OCI-LY7 (cell line): ENCODE measurements at regions not wholly inside any gene's neighbourhood (a gene's known extent, or its start where the extent isn't known, plus 50 kb on each side); places are given as distances from the start of the nearest gene placed in this dataset.
A peak's percentile ranks its signal among the peaks of the same experiment; 100 is the strongest.

Experiments
- BruUV-seq: library from RNA; stranded (reverse); fragments of 400-500 nt; replicated peaks from 2 replicates; lab custom pipeline; 2021; lab: Mats Ljungman, UMichigan
- CTCF ChIA-PET: fragments of 300-600 bp; sonication (Branson Sonifier 250); formaldehyde crosslinking; loops from one replicate; lab custom pipeline; 2022; ENCODE audit warnings: antibody characterized with exemption; ENCODE audit not compliant: unreplicated experiment; lab: Charles Lee
- POLR2A ChIA-PET: fragments of 300-600 bp; sonication (Branson Sonifier 250); formaldehyde crosslinking; loops from one replicate; lab custom pipeline; 2022; ENCODE audit warnings: antibody characterized with exemption; lab: Charles Lee
- DNase-seq: peaks from one replicate; pipeline ENCODE4 v3.0.0-alpha.2; 2015; ENCODE audit warnings: low spot score
- H2AFZ ChIP-seq: fragments of 200-600 bp; sonication (generic), shearing (Covaris generic); 2 replicates; pipeline ENCODE4 v1.6.1; 2014; ENCODE audit warnings: mild to moderate bottlenecking, antibody characterized with exemption, low read length, moderate library complexity
- H3K27ac ChIP-seq: fragments of 200-600 bp; sonication (generic); 2 replicates; pipeline ENCODE4 v1.5.1; 2014; ENCODE audit warnings: mixed run types, low read depth, mild to moderate bottlenecking, moderate library complexity, low read length, inconsistent platforms; ENCODE audit not compliant: poor library complexity, severe bottlenecking
- H3K36me3 ChIP-seq: fragments of 200-600 bp; sonication (generic); 2 replicates; pipeline ENCODE4 v1.6.1; 2014; ENCODE audit warnings: mild to moderate bottlenecking, antibody characterized with exemption, low read length, moderate library complexity, mixed read lengths; ENCODE audit not compliant: insufficient read depth
- H3K4me1 ChIP-seq: fragments of 200-600 bp; sonication (generic); 2 replicates; pipeline ENCODE4 v1.5.1; 2014; ENCODE audit warnings: mild to moderate bottlenecking, low read length; ENCODE audit not compliant: insufficient read depth, poor library complexity, severe bottlenecking
- H3K4me2 ChIP-seq: fragments of 200-600 bp; sonication (generic); 2 replicates; pipeline ENCODE4 v1.6.1; 2014; ENCODE audit warnings: mild to moderate bottlenecking, low read length
- H3K4me3 ChIP-seq: fragments of 200-600 bp; sonication (generic); 2 replicates; pipeline ENCODE4 v1.5.1; 2014; ENCODE audit warnings: mild to moderate bottlenecking, low read depth, low read length; ENCODE audit not compliant: poor library complexity, severe bottlenecking
- H3K79me2 ChIP-seq: fragments of 200-600 bp; sonication (generic); 2 replicates; pipeline ENCODE4 v1.6.1; 2016; ENCODE audit warnings: low read depth, mild to moderate bottlenecking, low read length, moderate library complexity, mixed read lengths; ENCODE audit not compliant: insufficient read depth
- H3K9me2 ChIP-seq: fragments of 200-600 bp; sonication (generic); 2 replicates; pipeline ENCODE4 v1.6.1; 2016; ENCODE audit warnings: mild to moderate bottlenecking, low read length, mixed read lengths; ENCODE audit not compliant: insufficient read depth
- H3K9me3 ChIP-seq: fragments of 200-600 bp; sonication (generic); 2 replicates; pipeline ENCODE4 v1.6.1; 2014; ENCODE audit warnings: mild to moderate bottlenecking, mixed run types, low read length, mixed read lengths
- H4K20me1 ChIP-seq: fragments of 200-600 bp; sonication (generic); 2 replicates; pipeline ENCODE4 v1.6.1; 2014; ENCODE audit warnings: mild to moderate bottlenecking, antibody characterized with exemption, low read length, moderate library complexity, mixed read lengths; ENCODE audit not compliant: insufficient read depth
- CTCF ChIP-seq: fragments of 200-600 bp; sonication (generic); conservative IDR thresholded peaks from 2 replicates; pipeline ENCODE4 v1.5.1; 2014; ENCODE audit warnings: mild to moderate bottlenecking, antibody characterized with exemption, low read length, moderate library complexity, mixed read lengths
- EZH2phosphoT487 ChIP-seq: fragments of 200-600 bp; sonication (generic); IDR thresholded peaks from 2 replicates; pipeline ENCODE4 v1.6.1; 2018; ENCODE audit warnings: low read depth, borderline replicate concordance, mild to moderate bottlenecking, mixed run types, antibody characterized with exemption, low read length, moderate library complexity, mixed read lengths
- intact Hi-C: fragments of 100-400 bp; cut with micrococcal nuclease; formaldehyde crosslinking; loops from one replicate; pipeline ENCODE4 v1.10.0; 2022; ENCODE audit not compliant: unreplicated experiment

- Histone ChIP-seq H3K9me3 (no peaks in the 10 kb centered on the region), H3K79me2 (no peaks in the 10 kb centered on the region), H3K9me2 (no peaks in the 10 kb centered on the region), H3K4me2 (no peak overlapping the region), H4K20me1 (no peaks in the 10 kb centered on the region), H3K36me3 (no peaks in the 10 kb centered on the region), H3K4me3 (no peak overlapping the region), H2AFZ (no peak overlapping the region), H3K4me1 (peaks cover 9% of the 10 kb centered on the region), H3K27ac (no peak overlapping the region)
- intact Hi-C loops: no loop called here
- no TSS peak for BruUV-seq
- ChIA-PET POLR2A (interaction anchor here (0.7 to 0.9 kb wide), 2 partner anchors 27 to 185 kb away, joined by 3 read pairs; no protein-coding TSS in a partner anchor), CTCF (no interaction called here)
- no peak for TF ChIP-seq EZH2phosphoT487
- no peak for TF ChIP-seq CTCF
- DNase-seq: no peak
These were observed 321.7 kb downstream of the FIGN start for GRCh38 chr2:163414121-163414520.

GRCh38 chr2:163407296-163407695 is 328.5 kb downstream of the FIGN start:
- Histone ChIP-seq H2AFZ (no peak overlapping the region), H3K27ac (no peak overlapping the region), H3K9me3 (no peaks in the 10 kb centered on the region), H3K4me2 (no peak overlapping the region), H3K79me2 (no peaks in the 10 kb centered on the region), H4K20me1 (no peaks in the 10 kb centered on the region), H3K4me3 (no peak overlapping the region), H3K9me2 (no peaks in the 10 kb centered on the region), H3K36me3 (no peaks in the 10 kb centered on the region), H3K4me1 (no peaks in the 10 kb centered on the region)
- CTCF ChIA-PET: no interaction called here
- intact Hi-C loops: no loop called here
- no TSS peak for BruUV-seq
- DNase-seq: no peak
- POLR2A ChIA-PET: no interaction called here
- TF ChIP-seq CTCF (no peak), EZH2phosphoT487 (no peak)

- H4K20me1 ChIP-seq: no peaks in the 10 kb centered on the region
- no peaks in the 10 kb centered on the region for H3K9me3 ChIP-seq
- TF ChIP-seq CTCF: no peak
- no peak for TF ChIP-seq EZH2phosphoT487
- no peaks in the 10 kb centered on the region for H3K79me2 ChIP-seq
- ChIA-PET CTCF (no interaction called here), POLR2A (no interaction called here)
- no peak overlapping the region for H3K4me2 ChIP-seq
- no peak overlapping the region for H3K4me3 ChIP-seq
- H3K27ac ChIP-seq: no peak overlapping the region
- H3K9me2 ChIP-seq: no peaks in the 10 kb centered on the region
- peak overlapping the region; percentile 69; the same call in 1 of the 2 replicates for H2AFZ ChIP-seq
- BruUV-seq: no TSS peak
- H3K36me3 ChIP-seq: no peaks in the 10 kb centered on the region
- peak; percentile 6 for DNase-seq
- H3K4me1 ChIP-seq: no peaks in the 10 kb centered on the region
- intact Hi-C loops: no loop called here
These were observed 330.5 kb downstream of the FIGN start for GRCh38 chr2:163405298-163405697.
